DMS114 treated with DMSO at 0.1 percent for 48 hours (cell line): ENCODE measurements at regions not wholly inside any gene's neighbourhood (a gene's known extent, or its start where the extent isn't known, plus 50 kb on each side); places are given as distances from the start of the nearest gene placed in this dataset.
"Not testable (repeated sequence)": the region's sequence is repeated elsewhere in the genome, so short reads cannot be mapped to it uniquely, and the experiment has no call there.

Source experiments
- DNase-seq: peaks from one replicate; lab custom pipeline; 2025; ENCODE audit not compliant: unreplicated experiment; lab: John Stamatoyannopoulos, UW

GRCh38 chr11:80733361-80733760 lies 1292.5 kb upstream of the TENM4 start:
- DNase-seq = no peak

DNA sequence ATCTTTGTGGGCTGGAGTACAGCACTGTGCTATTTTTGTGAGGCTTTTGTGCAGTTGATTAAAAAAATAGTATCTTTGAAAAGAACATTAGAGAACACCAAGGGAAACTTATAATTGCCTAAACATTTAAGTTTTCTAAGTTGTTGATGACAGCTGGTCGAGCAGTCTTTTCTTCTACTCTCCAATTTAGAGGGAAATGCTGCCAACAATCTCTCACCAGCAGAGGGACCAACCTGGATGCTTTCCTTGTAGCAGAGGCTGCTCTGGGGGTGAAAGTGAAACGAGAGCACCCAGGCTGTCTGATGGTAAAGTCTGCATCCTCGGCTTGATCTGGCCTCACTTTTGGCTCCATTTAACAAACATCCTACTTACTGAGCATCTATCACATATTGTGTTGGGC lies 1286.5 kb upstream of the TENM4 start:
- DNase-seq = no peak

GRCh38 chr11:80726236-80726635 lies 1285.4 kb upstream of the TENM4 start:
- DNase-seq = no peak

DNA sequence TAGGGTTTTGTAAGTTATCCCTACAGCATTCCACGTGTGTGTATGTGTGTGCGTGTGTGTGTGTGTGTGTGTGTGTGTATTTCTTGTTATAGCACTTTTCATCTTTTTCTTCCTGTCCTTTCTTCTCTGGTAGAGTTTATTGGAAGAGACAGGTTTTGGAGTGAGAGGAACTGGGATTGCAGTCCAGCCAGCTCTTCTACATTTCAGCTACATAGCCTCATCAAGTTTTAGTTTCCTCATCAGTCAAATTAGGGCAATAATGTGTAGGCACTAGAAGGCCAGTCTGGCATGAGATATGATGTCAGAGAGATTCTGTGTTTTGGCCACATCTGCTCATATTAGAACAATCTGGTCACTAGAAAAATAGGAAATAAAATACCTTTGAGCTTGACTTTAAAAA lies 1283.5 kb upstream of the TENM4 start:
- DNase-seq = no peak

GRCh38 chr11:80722629-80723028 lies 1281.8 kb upstream of the TENM4 start:
- no peak for DNase-seq

DNA sequence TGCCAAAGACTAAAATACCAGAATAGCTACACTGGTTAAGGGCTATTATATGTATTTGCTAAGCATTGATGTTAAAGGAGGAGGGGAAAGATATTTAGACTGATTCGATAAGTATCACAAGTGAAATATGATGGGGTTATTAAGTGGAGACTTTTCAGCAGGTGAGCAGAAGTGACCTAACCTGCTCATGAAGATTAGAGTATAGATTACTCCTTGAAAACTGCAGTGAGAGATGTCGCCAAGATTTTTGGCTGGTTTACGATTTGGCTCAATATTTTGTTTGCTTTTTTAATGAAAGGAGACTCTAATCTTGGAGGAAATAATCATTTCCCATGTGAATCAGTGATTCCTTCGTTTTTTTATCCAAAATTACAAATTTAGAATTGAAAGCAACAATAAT lies 1279.5 kb upstream of the TENM4 start:
- DNase-seq = no peak

DNA sequence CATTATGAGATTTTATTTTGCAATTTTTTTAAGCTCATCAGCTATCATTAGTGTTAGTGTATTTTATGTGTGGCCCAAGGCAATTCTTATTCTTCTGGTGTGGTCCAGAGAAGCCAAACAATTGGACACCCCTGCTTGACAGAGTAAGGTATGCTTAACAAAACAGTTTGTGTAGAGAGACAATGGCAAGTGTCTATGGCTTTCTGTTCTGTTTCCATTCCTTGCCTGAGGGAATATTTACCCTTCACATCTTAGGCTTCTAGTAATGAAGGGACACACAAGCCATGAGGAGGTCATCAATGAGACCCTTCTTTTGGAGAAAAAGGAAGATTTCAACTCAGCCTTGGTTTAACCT lies 1278.4 kb upstream of the TENM4 start:
- DNase-seq = no peak

DNA sequence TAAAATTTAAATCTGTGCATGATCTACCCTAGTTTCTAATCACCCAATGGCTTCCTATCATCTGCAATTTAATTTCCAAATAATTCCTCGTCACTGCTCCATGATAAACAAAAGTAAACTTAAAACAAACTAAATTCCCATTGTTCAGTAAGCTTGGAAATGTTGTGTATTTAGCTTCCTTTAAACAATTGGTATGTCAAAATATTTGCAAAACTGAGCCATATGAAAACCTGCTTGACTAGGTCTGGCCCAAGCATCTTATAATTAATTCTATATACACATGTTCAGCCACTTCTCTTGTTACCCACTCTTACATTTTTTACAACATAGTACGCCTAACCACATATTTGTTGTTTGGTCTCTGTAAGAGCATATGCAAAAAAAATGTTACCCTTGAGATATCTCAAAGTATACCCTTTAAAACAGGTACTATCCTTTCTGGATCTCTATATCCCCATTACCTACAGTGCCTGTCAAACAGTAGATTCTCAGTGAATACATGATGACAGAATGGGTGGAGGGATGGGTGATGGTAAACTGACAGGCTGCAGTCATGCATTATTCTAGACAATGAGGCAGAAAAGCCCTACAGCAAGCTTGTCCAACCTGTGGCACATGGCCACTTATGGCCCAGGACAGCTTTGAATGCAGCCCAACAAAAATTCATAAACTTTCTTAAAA lies 1277.9 kb upstream of the TENM4 start:
- DNase-seq = no peak

GRCh38 chr11:80702264-80702663 lies 1261.4 kb upstream of the TENM4 start:
- no peak for DNase-seq

GRCh38 chr11:80700386-80700785 lies 1259.6 kb upstream of the TENM4 start:
- no peak for DNase-seq

- DNase-seq = not testable (repeated sequence)
Measured at GRCh38 chr11:80699406-80700177, 1258.8 kb upstream of the TENM4 start.

GRCh38 chr11:80698637-80699036 lies 1257.8 kb upstream of the TENM4 start:
- no peak for DNase-seq

GRCh38 chr11:80694385-80694784 lies 1253.6 kb upstream of the TENM4 start:
- DNase-seq = no peak

GRCh38 chr11:80687941-80688340 lies 1247.1 kb upstream of the TENM4 start:
- DNase-seq = no peak

DNA sequence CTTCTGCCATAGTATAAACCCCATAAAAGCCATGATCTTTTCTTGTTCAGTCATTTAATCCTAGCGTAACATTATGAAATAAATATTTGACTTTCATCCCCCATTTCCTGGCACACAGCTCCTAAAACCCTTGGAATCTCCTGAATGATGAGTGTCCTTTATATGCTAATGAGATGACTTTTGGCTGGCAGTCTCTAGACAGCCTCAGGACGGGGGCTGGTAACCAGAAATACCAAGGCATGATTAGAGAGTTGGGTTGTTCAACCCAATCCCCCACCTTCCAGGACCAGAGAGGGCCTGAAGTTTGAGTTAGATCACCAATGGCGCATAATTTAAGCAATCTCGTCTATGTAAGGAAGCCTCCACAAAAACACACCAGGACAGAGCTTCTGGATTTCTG lies 1246.1 kb upstream of the TENM4 start:
- no peak for DNase-seq

- no peak for DNase-seq
Measured at GRCh38 chr11:80673566-80673965, 1232.7 kb upstream of the TENM4 start.

GRCh38 chr11:80669620-80670019 lies 1228.8 kb upstream of the TENM4 start:
- DNase-seq = no peak

DNA sequence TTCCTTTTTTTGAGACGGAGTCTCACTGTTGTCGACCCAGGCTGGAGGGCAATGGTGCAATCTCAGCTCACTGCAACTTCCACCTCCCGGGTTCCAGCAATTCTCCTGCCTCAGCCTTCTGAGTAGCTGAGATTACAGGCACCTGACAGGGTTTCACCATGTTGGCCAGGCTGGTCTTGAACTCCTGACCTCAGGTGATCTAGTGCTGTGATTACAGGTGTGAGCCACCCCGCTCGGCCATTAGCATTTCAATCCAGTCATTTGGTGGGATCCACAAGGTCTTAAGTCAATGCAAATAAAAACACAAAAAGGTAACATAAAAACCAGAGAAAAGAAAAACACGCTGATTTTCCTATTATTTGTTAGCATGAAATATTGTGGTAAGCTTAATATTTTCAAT lies 1227.2 kb upstream of the TENM4 start:
- DNase-seq = no peak

DNA sequence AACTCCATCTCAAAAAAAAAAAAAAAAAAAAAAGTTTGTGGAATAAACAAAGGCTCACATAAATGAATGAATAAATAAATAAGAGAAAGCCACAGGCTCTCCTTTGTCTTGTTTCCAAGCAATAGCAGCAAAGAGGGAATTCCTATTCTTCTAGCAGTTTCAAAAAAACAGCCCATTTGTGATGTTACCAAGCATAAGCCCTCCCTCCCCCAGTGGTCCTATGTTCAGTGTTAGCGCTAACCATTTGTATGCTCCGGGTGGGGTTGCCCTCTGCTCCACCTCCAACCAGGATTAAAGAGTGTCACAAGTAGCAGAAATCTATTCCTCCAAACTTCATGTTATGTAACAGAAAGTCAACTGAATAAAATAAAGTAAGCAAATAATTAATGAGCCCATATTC lies 1215.0 kb upstream of the TENM4 start:
- no peak for DNase-seq

DNA sequence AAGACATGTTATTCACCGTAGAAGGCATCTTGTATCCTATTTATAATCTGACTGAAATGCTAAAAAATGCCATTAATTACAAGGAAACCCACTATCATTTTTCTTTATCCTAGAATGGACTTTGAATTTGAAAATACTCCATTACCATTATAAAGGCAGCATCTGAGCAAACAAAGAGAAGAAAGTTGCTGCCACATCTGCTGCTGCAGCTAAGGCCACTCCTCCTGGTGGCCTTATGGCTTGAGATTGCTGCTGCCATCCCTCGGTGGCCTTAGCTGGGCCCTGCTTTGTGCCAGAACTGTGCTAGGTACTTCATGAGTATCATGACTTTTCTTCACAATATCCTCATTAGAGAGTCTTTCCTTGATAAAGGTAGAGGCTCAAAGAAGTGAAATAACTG lies 1210.1 kb upstream of the TENM4 start:
- DNase-seq = no peak

DNA sequence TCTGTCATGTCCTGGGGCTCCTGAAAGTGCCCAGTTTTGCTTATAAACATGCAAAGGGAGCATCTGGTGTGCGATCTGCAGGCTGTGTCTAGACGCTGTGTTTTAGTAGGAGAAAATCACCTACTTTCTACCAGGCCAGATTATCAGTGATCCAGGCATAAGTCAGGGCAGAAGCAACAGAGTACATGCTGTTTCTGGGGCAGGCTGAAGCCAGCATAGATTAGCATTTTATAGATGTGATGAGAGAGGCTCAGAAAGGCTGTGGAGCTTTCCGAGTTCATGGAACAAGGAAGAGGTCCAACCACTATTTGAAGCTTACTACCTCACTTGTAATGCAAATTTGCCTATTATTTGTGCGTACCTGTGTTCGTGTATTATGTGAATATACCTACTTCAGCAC lies 1208.4 kb upstream of the TENM4 start:
- DNase-seq = no peak

- DNase-seq = no peak
Measured at GRCh38 chr11:80638296-80638695, 1197.5 kb upstream of the TENM4 start.

GRCh38 chr11:80637571-80637970 lies 1196.7 kb upstream of the TENM4 start:
- DNase-seq = no peak
